ENCODE measurements at regions not wholly inside any gene's neighbourhood (a gene's known extent, or its start where the extent isn't known, plus 50 kb on each side); places are given as distances from the start of the nearest gene placed in this dataset.
A peak's percentile ranks its signal among the peaks of the same experiment; 100 is the strongest.

DNA sequence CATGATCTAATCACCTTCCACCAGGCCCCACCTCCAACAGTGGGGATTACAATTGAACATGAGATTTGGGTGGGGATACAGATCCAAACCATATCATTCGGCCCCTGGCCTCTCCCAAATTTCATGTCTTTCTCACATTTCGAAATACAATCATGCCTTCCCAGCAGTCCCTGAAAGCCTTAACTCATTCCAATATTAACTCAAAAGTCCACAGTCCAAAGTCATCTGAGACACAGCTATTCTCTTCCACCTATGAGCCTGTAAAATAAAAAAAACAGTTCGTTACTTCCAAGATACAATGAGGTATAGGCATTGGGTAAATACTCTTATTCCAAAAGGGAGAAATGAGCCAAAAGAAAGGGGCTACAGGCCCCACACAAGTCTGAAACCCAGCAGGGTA, 222.6 kb downstream of the SOD2 start:
- H3K4me3 Mint-ChIP-seq = no peak overlapping the region
- DNase-seq (ENCODE audit: low spot score) = no peak
- H3K27ac Mint-ChIP-seq = no peak overlapping the region
- no peak for ATAC-seq
- H3K9me3 Mint-ChIP-seq = no peaks in the 10 kb centered on the region
- H3K36me3 Mint-ChIP-seq = no peaks in the 10 kb centered on the region
- peaks cover 24 to 39% of the 10 kb centered on the region in 2 donors for H3K27me3 Mint-ChIP-seq
- H3K4me1 Mint-ChIP-seq (ENCODE audit: low read depth in 2 of 2) = no peaks in the 10 kb centered on the region

DNA sequence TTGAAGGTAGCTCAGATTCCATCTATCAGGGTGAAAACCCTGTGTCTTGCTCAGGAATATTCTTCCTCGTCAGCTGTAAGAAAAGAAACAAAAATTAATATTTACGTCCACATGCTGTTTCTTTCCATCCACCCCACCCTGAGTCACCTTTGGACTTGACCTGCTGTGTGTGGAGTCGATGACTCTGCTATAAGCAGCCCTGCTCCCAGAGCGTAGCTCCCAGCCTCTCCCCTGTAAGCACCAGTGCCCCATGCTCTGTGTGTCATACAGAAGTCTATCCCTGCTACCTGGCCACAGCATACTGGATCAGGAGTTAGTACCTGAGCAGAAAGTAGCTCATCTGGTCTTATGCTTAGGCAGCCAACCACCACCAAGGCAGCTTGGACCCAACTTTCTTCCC, 223.6 kb downstream of the SOD2 start:
- Mint-ChIP-seq H3K9me3 (no peaks in the 10 kb centered on the region), H3K36me3 (no peaks in the 10 kb centered on the region), H3K4me3 (no peak overlapping the region), H3K4me1 (ENCODE audit: low read depth in 2 of 2) (no peaks in the 10 kb centered on the region), H3K27me3 (peaks cover 21 to 39% of the 10 kb centered on the region in 2 donors), H3K27ac (no peak overlapping the region)
- DNase-seq (ENCODE audit: low spot score) (no peak), ATAC-seq (peak in 1 of 2 donors; percentile 55)

DNA sequence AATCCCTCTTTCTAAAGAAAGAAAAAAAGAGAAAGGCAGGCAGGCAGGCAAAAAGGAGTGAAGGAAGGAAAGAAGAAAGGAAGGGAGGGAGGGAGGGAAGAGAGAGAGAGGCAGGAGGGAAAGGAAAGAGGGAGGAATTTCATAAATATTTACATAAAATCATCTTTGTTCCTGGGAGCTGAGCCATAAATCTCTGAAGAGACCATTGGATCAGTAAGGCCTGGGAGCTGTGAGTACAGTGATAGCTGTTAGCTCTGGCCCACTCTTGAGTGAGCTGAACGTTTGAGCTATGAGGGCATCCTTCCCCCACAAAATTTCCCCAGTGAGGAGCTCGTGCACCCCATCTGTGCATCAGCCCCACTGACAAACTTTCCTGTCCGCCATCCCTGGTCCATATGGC, 224.0 kb downstream of the SOD2 start:
- Mint-ChIP-seq H3K9me3 (no peaks in the 10 kb centered on the region), H3K36me3 (no peaks in the 10 kb centered on the region), H3K4me1 (ENCODE audit: low read depth in 2 of 2) (no peaks in the 10 kb centered on the region), H3K4me3 (no peak overlapping the region), H3K27ac (no peak overlapping the region), H3K27me3 (peaks cover 21 to 39% of the 10 kb centered on the region in 2 donors)
- no peak for ATAC-seq
- no peak for DNase-seq (ENCODE audit: low spot score)

DNA sequence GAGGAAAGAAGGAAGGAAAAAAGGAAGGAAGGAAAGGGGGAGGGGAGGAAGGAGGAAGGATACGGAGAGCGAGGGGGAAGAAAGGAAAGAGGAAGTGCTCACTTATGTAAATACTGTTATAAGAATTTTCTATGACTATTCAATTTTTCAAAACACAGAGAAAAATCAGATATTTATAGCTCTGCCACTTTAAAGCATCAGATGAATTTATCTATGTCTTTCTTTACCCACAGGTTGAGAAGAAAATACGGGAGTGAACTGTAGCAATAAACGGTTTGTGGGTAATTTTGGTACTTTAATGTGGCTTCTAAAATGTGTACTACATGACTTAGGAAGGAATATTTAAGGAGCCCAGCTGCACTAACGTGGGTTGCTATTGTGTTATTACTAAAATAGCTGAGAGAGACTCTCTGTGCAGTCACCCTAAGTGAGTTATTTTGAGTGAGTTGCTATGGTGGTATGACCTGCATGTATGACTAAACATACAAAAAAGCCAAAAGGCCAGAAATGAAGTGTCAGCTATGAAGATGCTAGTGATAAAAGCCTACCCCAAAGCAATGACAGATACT, 225.5 kb downstream of the SOD2 start:
- ATAC-seq (no peak), DNase-seq (ENCODE audit: low spot score) (no peak)
- H3K9me3 Mint-ChIP-seq = no peaks in the 10 kb centered on the region
- no peaks in the 10 kb centered on the region for H3K4me1 Mint-ChIP-seq (ENCODE audit: low read depth in 2 of 2)
- no peak overlapping the region for H3K27ac Mint-ChIP-seq
- no peak overlapping the region for H3K4me3 Mint-ChIP-seq
- H3K27me3 Mint-ChIP-seq = peaks cover 21 to 39% of the 10 kb centered on the region in 2 donors
- no peaks in the 10 kb centered on the region for H3K36me3 Mint-ChIP-seq

DNA sequence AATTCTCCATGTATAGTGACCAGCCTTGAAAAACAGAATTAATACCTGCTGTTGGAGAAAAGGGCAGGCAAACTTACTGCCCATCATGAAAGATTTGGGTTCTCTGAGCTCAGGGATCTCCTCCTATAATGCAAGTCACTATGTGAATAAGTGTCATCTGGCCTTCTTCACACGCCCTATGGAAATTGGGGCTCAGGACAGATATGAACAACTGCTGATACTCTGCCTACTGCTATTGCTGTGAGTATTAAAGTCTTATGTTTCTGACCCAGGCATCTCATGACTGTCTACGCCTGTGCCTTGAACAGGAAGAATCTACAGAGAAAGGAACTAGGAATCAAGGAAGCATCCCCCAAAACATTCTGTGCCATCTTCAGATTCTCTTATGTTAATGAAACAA, 226.1 kb downstream of the SOD2 start:
- H3K27me3 Mint-ChIP-seq = peaks cover 16 to 34% of the 10 kb centered on the region in 2 donors
- H3K27ac Mint-ChIP-seq = no peak overlapping the region
- no peak overlapping the region for H3K4me3 Mint-ChIP-seq
- no peak for ATAC-seq
- no peaks in the 10 kb centered on the region for H3K9me3 Mint-ChIP-seq
- no peak for DNase-seq (ENCODE audit: low spot score)
- no peaks in the 10 kb centered on the region for H3K36me3 Mint-ChIP-seq
- no peaks in the 10 kb centered on the region for H3K4me1 Mint-ChIP-seq (ENCODE audit: low read depth in 2 of 2)

DNA sequence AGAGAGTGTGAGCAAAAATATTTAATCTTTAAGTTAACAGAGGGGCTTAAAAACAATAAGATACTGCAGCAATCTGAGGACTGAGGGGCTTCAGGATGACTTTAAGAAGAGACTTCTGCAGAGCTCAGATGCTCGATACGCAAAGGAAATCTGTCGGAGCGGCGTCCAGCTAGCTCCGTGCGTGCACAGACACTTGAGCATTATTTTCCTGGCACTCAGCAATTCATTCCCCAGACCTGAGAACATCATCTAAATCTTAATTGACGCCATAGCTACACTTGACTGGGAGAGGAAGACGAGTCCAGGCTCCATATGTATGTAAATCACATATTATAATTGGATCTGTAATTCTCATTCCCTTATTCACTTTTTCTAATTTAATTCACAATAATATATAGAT, 228.2 kb downstream of the SOD2 start:
- DNase-seq (ENCODE audit: low spot score) = no peak
- Mint-ChIP-seq H3K4me3 (no peak overlapping the region), H3K27ac (no peak overlapping the region), H3K36me3 (no peaks in the 10 kb centered on the region), H3K9me3 (no peaks in the 10 kb centered on the region), H3K27me3 (peaks cover 17 to 39% of the 10 kb centered on the region in 2 donors), H3K4me1 (ENCODE audit: low read depth in 2 of 2) (no peaks in the 10 kb centered on the region)
- no peak for ATAC-seq

DNA sequence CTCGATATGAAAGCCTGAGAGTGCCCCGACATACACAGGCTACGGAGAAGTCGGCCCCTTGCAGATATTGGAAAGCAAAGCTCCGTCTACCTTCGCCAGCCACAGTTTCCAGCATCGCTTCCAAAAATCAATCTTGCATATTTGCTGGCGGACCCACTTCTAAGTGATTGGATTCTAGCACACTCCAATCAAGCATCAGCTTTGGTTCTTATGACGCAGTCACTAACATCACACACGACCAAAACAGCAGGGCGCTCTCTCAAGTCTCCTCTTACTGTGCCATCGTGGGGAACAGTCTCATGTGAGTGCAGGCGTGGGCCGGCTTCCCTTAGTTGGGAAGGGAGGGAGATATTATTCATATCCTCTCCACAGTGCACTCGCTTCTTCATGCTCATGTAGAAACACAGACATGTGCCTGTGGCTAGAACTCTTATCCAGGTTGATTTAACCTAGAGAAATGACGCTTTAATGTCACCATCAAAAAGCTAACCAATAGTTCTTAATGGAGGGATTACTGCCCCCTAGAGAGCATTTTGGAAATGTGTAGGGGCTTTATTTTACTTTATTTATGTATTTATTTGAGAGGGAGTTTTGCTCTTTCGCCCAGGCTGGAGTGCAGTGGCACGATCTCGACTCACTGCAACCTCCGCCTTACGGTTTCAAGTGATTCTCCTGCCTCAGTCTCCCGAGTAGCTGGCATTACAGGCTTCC, 229.8 kb downstream of the SOD2 start:
- ATAC-seq (no peak), DNase-seq (ENCODE audit: low spot score) (no peak)
- no peak overlapping the region for H3K27ac Mint-ChIP-seq
- H3K27me3 Mint-ChIP-seq = peaks cover 11 to 27% of the 10 kb centered on the region in 2 donors
- H3K4me3 Mint-ChIP-seq = no peak overlapping the region
- no peaks in the 10 kb centered on the region for H3K4me1 Mint-ChIP-seq (ENCODE audit: low read depth in 2 of 2)
- H3K36me3 Mint-ChIP-seq = no peaks in the 10 kb centered on the region
- no peaks in the 10 kb centered on the region for H3K9me3 Mint-ChIP-seq

DNA sequence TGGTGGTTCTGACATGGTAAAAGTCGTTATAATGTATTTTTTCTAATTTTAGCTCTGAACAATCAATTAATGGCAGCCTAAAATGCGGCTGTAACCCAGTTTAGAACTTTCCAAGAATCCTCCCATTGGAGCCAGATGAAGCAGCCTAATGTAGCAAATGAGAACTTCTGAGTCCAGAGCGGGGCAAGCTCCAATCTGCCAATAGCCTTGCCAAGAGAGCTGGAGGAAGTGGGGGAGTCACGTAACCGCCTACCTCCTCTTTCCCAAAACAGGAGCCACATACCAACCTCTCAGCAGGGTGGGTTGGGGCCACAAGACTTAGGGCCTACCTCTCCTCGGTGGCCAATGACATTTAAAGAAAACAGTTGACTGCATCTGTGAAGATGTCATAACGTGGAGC, 230.6 kb downstream of the SOD2 start:
- Mint-ChIP-seq H3K9me3 (no peaks in the 10 kb centered on the region), H3K4me3 (no peak overlapping the region), H3K27ac (no peak overlapping the region), H3K4me1 (ENCODE audit: low read depth in 2 of 2) (no peaks in the 10 kb centered on the region), H3K27me3 (peaks cover 10 to 25% of the 10 kb centered on the region in 2 donors), H3K36me3 (no peaks in the 10 kb centered on the region)
- DNase-seq (ENCODE audit: low spot score) (no peak), ATAC-seq (no peak)

DNA sequence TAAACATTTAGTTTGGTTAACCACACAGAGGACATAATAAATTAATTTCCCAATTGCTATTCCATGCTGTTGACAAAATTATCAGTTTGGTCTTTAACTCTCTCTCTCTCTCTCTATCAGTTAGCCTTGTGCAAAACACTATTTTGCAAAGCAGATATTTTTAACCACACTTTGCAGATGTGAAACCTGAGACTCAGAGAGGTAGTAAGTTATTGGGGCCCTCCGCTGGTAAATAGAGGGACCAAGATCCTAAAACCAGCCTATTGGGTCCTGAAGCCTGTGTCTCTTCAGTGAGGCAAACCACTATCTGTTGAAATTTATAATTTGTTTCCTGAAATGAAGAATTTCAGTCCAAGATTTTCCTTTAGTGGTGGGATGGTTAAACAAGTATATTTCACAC, 231.0 kb downstream of the SOD2 start:
- ATAC-seq = no peak
- Mint-ChIP-seq H3K36me3 (no peaks in the 10 kb centered on the region), H3K27ac (no peak overlapping the region), H3K9me3 (no peaks in the 10 kb centered on the region), H3K4me1 (ENCODE audit: low read depth in 2 of 2) (no peaks in the 10 kb centered on the region), H3K27me3 (peaks cover 6 to 21% of the 10 kb centered on the region in 2 donors), H3K4me3 (no peak overlapping the region)
- no peak for DNase-seq (ENCODE audit: low spot score)

DNA sequence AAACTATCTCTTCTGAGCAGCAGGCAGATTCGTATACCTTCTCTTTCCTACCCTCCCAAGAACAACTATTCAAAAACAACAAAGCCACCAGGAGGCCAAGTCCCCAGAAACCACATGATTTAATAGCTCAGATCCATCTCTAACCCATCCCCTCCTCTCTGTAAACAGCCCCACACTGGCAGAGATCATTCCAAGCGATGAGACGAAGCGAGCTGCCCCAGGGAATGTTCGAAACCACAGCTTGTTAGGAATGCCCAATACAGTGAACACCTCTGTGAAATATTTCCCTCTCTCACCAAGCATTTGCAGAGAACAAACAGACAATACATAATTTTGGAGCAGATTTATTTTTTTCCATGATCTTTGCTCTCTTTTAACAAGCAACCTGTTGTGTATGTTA, 231.8 kb downstream of the SOD2 start:
- H3K9me3 Mint-ChIP-seq = no peaks in the 10 kb centered on the region
- H3K36me3 Mint-ChIP-seq = no peaks in the 10 kb centered on the region

DNA sequence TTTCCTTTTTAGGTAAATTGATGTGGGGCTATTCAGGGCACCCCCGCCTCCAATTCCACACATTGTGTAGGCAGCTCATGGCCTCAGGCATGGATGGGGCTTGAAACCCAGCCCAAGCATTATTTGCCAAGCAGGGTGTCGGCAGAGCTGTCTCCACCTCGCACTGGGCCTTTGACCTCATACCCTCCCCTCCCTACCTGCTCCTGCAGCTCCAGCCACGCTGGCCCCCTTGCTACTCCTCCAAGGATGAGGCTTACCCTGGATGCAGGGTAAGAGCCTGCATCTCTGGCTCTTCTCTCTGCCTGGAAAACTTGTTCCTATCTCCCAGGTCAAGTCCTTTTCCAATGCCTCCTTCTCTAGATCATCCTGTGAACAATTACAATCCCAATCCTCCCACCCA, 232.6 kb downstream of the SOD2 start:
- H3K4me1 Mint-ChIP-seq (ENCODE audit: low read depth in 2 of 2) = no peaks in the 10 kb centered on the region
- peak; percentile 36 to 45 for ATAC-seq
- no peak overlapping the region for H3K4me3 Mint-ChIP-seq
- H3K27ac Mint-ChIP-seq = no peak overlapping the region
- no peak for DNase-seq (ENCODE audit: low spot score)
- H3K36me3 Mint-ChIP-seq = no peaks in the 10 kb centered on the region
- peaks cover 3 to 11% of the 10 kb centered on the region in 2 donors for H3K27me3 Mint-ChIP-seq
- no peaks in the 10 kb centered on the region for H3K9me3 Mint-ChIP-seq

More for the DNA sequence above, 231.8 kb downstream of the SOD2 start:
- no peak for ATAC-seq
- Mint-ChIP-seq H3K4me1 (ENCODE audit: low read depth in 2 of 2) (no peaks in the 10 kb centered on the region), H3K27me3 (peaks cover 5 to 13% of the 10 kb centered on the region in 2 donors), H3K4me3 (no peak overlapping the region), H3K27ac (no peak overlapping the region)
- no peak for DNase-seq (ENCODE audit: low spot score)

DNA sequence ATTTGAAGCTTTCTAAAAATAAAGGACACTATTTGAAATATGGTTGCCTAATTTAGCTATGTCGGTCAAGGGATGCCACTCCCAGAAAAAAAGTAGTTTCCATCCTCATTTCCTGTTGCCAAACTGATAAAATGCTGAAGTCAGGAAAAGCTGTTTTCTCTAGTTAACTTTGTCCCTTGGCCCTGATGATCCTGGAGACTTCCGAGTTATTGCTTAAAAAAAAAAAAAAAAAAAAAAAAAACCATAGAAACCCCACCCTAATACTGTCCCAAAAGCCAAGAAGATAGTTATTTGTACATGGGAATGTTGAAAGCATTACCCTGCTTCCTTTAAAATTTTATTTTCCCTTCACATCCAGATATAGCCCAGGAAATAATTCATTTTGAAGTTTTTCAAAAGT, 236.7 kb downstream of the SOD2 start:
- H3K27ac Mint-ChIP-seq = no peak overlapping the region
- ATAC-seq = no peak
- H3K4me3 Mint-ChIP-seq = no peak overlapping the region
- DNase-seq (ENCODE audit: low spot score) = no peak
- no peaks in the 10 kb centered on the region for H3K4me1 Mint-ChIP-seq (ENCODE audit: low read depth in 2 of 2)
- no peaks in the 10 kb centered on the region for H3K9me3 Mint-ChIP-seq
- H3K36me3 Mint-ChIP-seq = no peaks in the 10 kb centered on the region
- H3K27me3 Mint-ChIP-seq = peaks cover 12 to 22% of the 10 kb centered on the region in 2 donors

DNA sequence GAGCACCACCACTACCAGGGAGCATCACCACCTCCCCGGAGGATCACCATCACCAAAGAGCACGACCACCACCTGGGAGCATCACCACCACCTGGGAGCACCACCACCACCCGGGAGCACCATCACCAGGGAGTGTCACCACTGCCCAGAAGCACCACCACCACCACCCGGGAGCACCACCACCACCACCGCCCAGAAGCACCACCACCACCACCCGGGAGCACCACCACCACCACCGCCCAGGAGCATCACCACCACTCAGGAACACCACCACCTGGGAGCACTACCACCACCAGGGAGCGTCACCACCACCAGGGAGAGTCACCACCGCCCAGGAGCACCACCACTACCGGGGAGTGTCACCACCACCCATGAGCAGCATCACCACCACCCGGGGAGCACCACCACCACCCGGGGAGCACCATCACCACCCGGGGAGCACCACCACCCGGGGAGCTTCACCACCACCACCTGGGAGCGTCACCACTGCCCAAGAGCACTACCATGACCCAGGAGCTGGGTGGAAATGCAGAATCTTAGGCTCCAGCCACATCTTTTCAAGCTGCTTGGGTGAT, 237.3 kb downstream of the SOD2 start:
- ATAC-seq (peak; percentile 31 to 55), DNase-seq (ENCODE audit: low spot score) (no peak)
- no peak overlapping the region for H3K4me3 Mint-ChIP-seq
- peaks cover 12 to 17% of the 10 kb centered on the region in 2 donors for H3K27me3 Mint-ChIP-seq
- H3K9me3 Mint-ChIP-seq = no peaks in the 10 kb centered on the region
- no peak overlapping the region for H3K27ac Mint-ChIP-seq
- no peaks in the 10 kb centered on the region for H3K4me1 Mint-ChIP-seq (ENCODE audit: low read depth in 2 of 2)
- no peaks in the 10 kb centered on the region for H3K36me3 Mint-ChIP-seq

DNA sequence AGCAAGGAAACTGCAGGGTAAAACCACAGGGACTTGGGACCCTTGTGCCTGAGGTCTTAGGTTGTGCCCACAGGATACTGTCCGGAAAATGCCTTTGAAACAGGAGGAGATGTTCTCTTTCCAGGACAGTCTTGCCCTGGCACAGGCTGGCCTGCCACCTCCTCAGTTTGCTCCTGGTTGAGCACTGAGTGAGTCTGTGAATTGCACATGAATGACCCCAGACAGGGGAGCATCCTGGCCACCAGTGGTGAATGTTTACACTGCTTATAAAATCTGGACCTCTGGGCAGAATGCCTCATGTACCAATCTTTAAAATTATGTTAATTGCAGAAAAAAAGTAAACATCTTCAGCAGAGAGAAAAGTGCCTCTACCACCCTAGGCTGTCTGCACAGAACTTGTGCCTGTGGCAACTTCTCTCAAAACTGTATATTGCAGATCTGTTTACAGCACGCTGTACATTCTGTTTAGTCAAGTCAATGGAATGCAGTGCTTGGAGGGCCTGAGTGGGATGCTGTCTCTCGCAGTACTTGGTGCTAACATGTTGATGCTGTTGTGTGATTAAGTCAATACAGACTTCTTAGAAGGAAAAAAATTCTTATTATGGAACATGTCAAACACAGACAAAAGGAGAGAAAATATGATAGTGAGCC, 242.1 kb downstream of the SOD2 start:
- H3K36me3 Mint-ChIP-seq = no peaks in the 10 kb centered on the region
- peaks cover 24 to 41% of the 10 kb centered on the region in 2 donors for H3K27me3 Mint-ChIP-seq
- H3K9me3 Mint-ChIP-seq = no peaks in the 10 kb centered on the region
- DNase-seq (ENCODE audit: low spot score) (no peak), ATAC-seq (peak in 1 of 2 donors; percentile 11)
- H3K4me1 Mint-ChIP-seq (ENCODE audit: low read depth in 2 of 2) = no peaks in the 10 kb centered on the region
- no peak overlapping the region for H3K4me3 Mint-ChIP-seq
- H3K27ac Mint-ChIP-seq = no peak overlapping the region

All from natural killer cell treated with Interleukin-12 subunit alpha and Interleukin-12 subunit beta and Interleukin-15 and Interleukin-18, amount 100 ng/mL, for 72 hours (primary cell).